WERI-Rb-1 (cell line): ENCODE measurements at regions not wholly inside any gene's neighbourhood (a gene's known extent, or its start where the extent isn't known, plus 50 kb on each side); places are given as distances from the start of the nearest gene placed in this dataset.
"Not testable (repeated sequence)": the region's sequence is repeated elsewhere in the genome, so short reads cannot be mapped to it uniquely, and the experiment has no call there.

Experiments
- DNase-seq: peaks from one replicate; pipeline ENCODE4 v3.0.0-alpha.2; 2020
- H3K27ac ChIP-seq: fragments of 250-450 bp; sonication (Bioruptor Pico); 2 replicates; pipeline ENCODE4 v1.5.1; 2020; ENCODE audit warnings: mild to moderate bottlenecking, moderate library complexity
- H3K27me3 ChIP-seq: fragments of 250-450 bp; sonication (Bioruptor Pico); 2 replicates; pipeline ENCODE4 v1.5.1; 2021; ENCODE audit warnings: mild to moderate bottlenecking, low read depth, moderate library complexity; ENCODE audit not compliant: insufficient read depth, severe bottlenecking
- H3K36me3 ChIP-seq: fragments of 250-450 bp; sonication (Bioruptor Pico); 2 replicates; pipeline ENCODE4 v1.5.1; 2020; ENCODE audit warnings: mild to moderate bottlenecking, moderate library complexity
- H3K4me3 ChIP-seq: 2 replicates; pipeline ENCODE4 v1.5.1; 2011; ENCODE audit warnings: low read depth, mild to moderate bottlenecking, control low read depth, low read length
- H3K9me3 ChIP-seq: fragments of 250-450 bp; sonication (Bioruptor Pico); 2 replicates; pipeline ENCODE4 v1.5.1; 2021; ENCODE audit warnings: mild to moderate bottlenecking, moderate library complexity; ENCODE audit not compliant: severe bottlenecking
- CTCF ChIP-seq: IDR thresholded peaks from 2 replicates; pipeline ENCODE4 v1.5.1; 2011; ENCODE audit warnings: low read depth, mild to moderate bottlenecking, control low read depth, inconsistent platforms, low read length

DNA sequence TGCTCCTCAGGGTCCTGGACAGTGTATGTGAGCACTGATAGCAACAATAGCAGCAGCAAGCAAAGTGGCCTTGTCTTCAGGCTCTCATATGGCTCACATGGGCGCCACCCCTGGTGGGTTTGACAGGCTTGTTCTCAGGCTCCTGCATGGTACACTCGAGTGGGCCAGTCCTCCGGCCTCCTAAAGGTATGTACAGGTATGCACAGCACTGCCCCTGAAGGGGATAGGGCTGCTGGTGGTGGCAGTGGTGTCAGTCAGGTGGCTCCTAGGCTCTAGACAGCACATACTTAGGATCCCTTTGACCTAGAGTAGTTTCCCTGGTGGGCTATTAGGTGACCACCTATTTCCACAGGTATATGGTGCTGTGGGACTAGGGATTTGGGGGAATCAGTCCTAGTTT, 79.8 kb downstream of the LGALS9B start:
- H3K9me3 ChIP-seq, DNase-seq, H3K4me3 ChIP-seq, H3K27me3 ChIP-seq, H3K27ac ChIP-seq, H3K36me3 ChIP-seq: not testable (repeated sequence)

- peak; percentile 49; the same call in 1 of the 2 replicates for TF ChIP-seq CTCF
- peak; percentile 16 for DNase-seq
- not testable (repeated sequence) for H3K9me3 ChIP-seq, H3K27me3 ChIP-seq, H3K4me3 ChIP-seq, H3K36me3 ChIP-seq, H3K27ac ChIP-seq
Measured at GRCh38 chr17:20381358-20382300, 85.7 kb downstream of the LGALS9B start.

DNA sequence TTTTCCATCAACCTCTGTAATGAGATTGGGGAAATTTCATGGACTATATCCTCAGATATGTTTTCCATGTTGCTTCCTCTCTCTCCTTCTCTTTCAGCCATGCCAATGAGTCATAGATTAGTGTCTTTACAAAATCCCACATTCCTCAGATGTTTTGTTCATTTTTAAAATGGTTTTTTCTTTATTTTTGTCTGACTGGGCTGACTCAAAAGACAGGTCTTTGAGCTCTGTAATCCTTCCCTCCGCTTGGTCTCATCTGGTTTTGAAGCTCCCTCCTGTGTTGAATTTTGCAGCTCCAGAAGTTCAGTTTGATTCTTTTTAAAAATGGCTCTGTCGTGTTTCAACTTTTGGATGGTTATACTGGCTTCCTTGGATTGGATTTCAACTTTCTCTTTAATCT, 86.7 kb downstream of the LGALS9B start:
- H3K36me3 ChIP-seq, H3K4me3 ChIP-seq, H3K27me3 ChIP-seq, DNase-seq, H3K27ac ChIP-seq, H3K9me3 ChIP-seq: not testable (repeated sequence)

GRCh38 chr17:20379251-20379650, 88.1 kb downstream of the LGALS9B start:
- not testable (repeated sequence) for H3K27ac ChIP-seq, H3K4me3 ChIP-seq, H3K36me3 ChIP-seq, H3K9me3 ChIP-seq, DNase-seq, H3K27me3 ChIP-seq

DNA sequence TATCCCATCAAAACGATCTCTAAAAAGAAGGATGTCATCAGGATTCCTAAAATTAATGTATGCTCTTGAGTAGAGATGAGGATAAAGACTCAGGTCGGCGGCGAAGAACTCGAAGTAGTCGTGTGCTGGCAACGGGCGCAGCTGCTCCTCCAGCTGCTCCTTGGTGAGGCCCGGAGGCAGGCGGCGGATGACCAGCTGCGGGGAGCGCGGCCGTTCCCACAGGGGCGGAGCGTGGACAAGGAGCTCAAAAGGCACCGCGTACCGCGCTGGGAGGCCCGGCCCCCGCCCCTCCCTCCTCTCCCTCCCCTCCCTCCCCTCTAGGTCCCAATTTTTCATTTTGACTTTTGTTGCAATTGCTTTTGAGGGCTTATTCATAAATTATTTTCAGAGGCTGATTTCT, 90.7 kb downstream of the LGALS9B start:
- H3K9me3 ChIP-seq, H3K27me3 ChIP-seq, DNase-seq, H3K36me3 ChIP-seq, H3K27ac ChIP-seq, H3K4me3 ChIP-seq: not testable (repeated sequence)

DNA sequence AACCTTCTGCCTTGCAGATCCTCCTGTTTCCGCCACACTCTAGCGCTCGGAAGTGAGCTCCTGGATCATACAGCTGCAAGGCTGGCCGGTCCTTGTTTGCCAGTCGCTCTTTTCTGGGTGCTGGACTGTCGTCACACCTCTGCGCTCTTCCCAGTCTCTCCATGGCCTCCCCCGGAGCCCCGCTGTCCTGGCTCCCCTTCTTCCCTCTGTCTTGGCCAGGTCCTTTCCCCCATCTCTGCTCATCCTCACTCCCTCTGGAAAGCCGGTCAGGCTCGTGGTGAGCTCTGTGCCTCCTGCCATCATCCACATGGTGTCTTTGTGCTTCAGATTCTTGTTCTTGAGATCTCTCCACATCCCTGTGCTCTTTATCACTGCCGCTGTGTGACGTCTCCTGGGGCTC, 91.6 kb downstream of the LGALS9B start:
- H3K36me3 ChIP-seq, DNase-seq: not testable (repeated sequence)

More for the DNA sequence above, 91.6 kb downstream of the LGALS9B start:
- not testable (repeated sequence) for H3K9me3 ChIP-seq, H3K4me3 ChIP-seq, H3K27me3 ChIP-seq, H3K27ac ChIP-seq
